Thyroid gland (tissue), 4 donors: ENCODE measurements at regions not wholly inside any gene's neighbourhood (a gene's known extent, or its start where the extent isn't known, plus 50 kb on each side); places are given as distances from the start of the nearest gene placed in this dataset.

Experiments used
- CTCF ChIP-seq, 6 experiments: fragments of 200-600 bp in 3 of 6; fragments of 450-650 bp in 3 of 6; sonication (generic) in 3 of 6; IDR thresholded peaks; one replicate each; pipeline ENCODE4 v1.5.1; 2016 to 2019; ENCODE audit warnings: antibody characterized with exemption in 6 of 6, mild to moderate bottlenecking in 2 of 6, inconsistent platforms in 1 of 6, moderate library complexity in 1 of 6
- POLR2A ChIP-seq, 2 donors: fragments of 450-650 bp; IDR thresholded peaks; one replicate each; pipeline ENCODE4 v1.6.1; 2017; ENCODE audit warnings: antibody characterized with exemption in 2 of 2, mild to moderate bottlenecking in 2 of 2, moderate library complexity in 1 of 2

DNA sequence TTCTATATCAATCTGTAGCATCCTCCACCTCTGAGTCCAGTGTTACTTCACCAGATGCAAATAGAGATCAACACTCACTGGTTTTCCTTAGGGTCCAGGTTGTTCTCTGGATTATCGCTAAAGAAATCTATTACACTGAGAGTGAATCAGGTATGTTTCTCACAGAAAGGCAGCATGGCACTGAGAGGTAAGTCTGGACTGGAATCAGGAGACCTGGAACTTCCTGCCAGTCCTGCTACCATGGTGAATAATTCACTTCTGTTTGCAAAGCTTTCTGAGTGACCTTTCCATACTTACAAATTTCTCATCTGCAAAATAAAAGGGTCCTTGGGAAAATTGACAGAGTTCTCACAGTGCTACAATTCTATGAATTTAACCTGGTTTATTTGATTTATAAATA lies 1583.3 kb downstream of the MRPL39 start:
- no peak for TF ChIP-seq POLR2A (IDR thresholded peaks at IDR 0.05)
- no peak for TF ChIP-seq CTCF (IDR thresholded peaks at IDR 0.05)
